ENCODE measurements at regions not wholly inside any gene's neighbourhood (a gene's known extent, or its start where the extent isn't known, plus 50 kb on each side); places are given as distances from the start of the nearest gene placed in this dataset.

GRCh38 chr3:68057637-68058320, 403.4 kb upstream of the SUCLG2 start:
- DNase-seq (ENCODE audit: low read depth, low spot score) = no peak

- no peak for DNase-seq (ENCODE audit: low read depth, low spot score)
Measured at GRCh38 chr3:68056556-68056955, 402.1 kb upstream of the SUCLG2 start.

GRCh38 chr3:68055215-68055614, 400.8 kb upstream of the SUCLG2 start:
- DNase-seq (ENCODE audit: low read depth, low spot score) = no peak

- no peak for DNase-seq (ENCODE audit: low read depth, low spot score)
Measured at GRCh38 chr3:68049776-68050175, 395.4 kb upstream of the SUCLG2 start.

- no peak for DNase-seq (ENCODE audit: low read depth, low spot score)
Measured at GRCh38 chr3:68045976-68046375, 391.6 kb upstream of the SUCLG2 start.

- DNase-seq (ENCODE audit: low read depth, low spot score) = no peak
Measured at GRCh38 chr3:68033867-68034266, 379.5 kb upstream of the SUCLG2 start.

GRCh38 chr3:68032209-68032608, 377.8 kb upstream of the SUCLG2 start:
- DNase-seq (ENCODE audit: low read depth, low spot score) = no peak

- DNase-seq (ENCODE audit: low read depth, low spot score) = no peak
Measured at GRCh38 chr3:68025189-68025588, 370.8 kb upstream of the SUCLG2 start.

- no peak for DNase-seq (ENCODE audit: low read depth, low spot score)
Measured at GRCh38 chr3:68019876-68020275, 365.5 kb upstream of the SUCLG2 start.

GRCh38 chr3:68018275-68018674, 363.9 kb upstream of the SUCLG2 start:
- no peak for DNase-seq (ENCODE audit: low read depth, low spot score)

GRCh38 chr3:68017069-68017468, 362.7 kb upstream of the SUCLG2 start:
- no peak for DNase-seq (ENCODE audit: low read depth, low spot score)

GRCh38 chr3:68009900-68010299, 355.5 kb upstream of the SUCLG2 start:
- DNase-seq (ENCODE audit: low read depth, low spot score) = no peak

- no peak for DNase-seq (ENCODE audit: low read depth, low spot score)
Measured at GRCh38 chr3:68007621-68008226, 353.3 kb upstream of the SUCLG2 start.

GRCh38 chr3:68006646-68007045, 352.2 kb upstream of the SUCLG2 start:
- no peak for DNase-seq (ENCODE audit: low read depth, low spot score)

GRCh38 chr3:68004091-68004490, 349.7 kb upstream of the SUCLG2 start:
- DNase-seq (ENCODE audit: low read depth, low spot score) = no peak

- DNase-seq (ENCODE audit: low read depth, low spot score) = no peak
Measured at GRCh38 chr3:67998281-67998680, 343.9 kb upstream of the SUCLG2 start.

GRCh38 chr3:67995206-67995605, 340.8 kb upstream of the SUCLG2 start:
- DNase-seq (ENCODE audit: low read depth, low spot score) = no peak

GRCh38 chr3:67986706-67987105, 332.3 kb upstream of the SUCLG2 start:
- DNase-seq (ENCODE audit: low read depth, low spot score) = no peak

- no peak for DNase-seq (ENCODE audit: low read depth, low spot score)
Measured at GRCh38 chr3:67983166-67983565, 328.8 kb upstream of the SUCLG2 start.

- no peak for DNase-seq (ENCODE audit: low read depth, low spot score)
Measured at GRCh38 chr3:67981077-67981476, 326.7 kb upstream of the SUCLG2 start.

GRCh38 chr3:67979342-67979741, 324.9 kb upstream of the SUCLG2 start:
- DNase-seq (ENCODE audit: low read depth, low spot score) = no peak

- no peak for DNase-seq (ENCODE audit: low read depth, low spot score)
Measured at GRCh38 chr3:67977762-67978161, 323.4 kb upstream of the SUCLG2 start.

- DNase-seq (ENCODE audit: low read depth, low spot score) = no peak
Measured at GRCh38 chr3:67976663-67977062, 322.3 kb upstream of the SUCLG2 start.

GRCh38 chr3:67964596-67964995, 310.2 kb upstream of the SUCLG2 start:
- no peak for DNase-seq (ENCODE audit: low read depth, low spot score)
